MG63 (cell line): ENCODE measurements at regions not wholly inside any gene's neighbourhood (a gene's known extent, or its start where the extent isn't known, plus 50 kb on each side); places are given as distances from the start of the nearest gene placed in this dataset.

Experiments
- DNase-seq: peaks from one replicate; pipeline ENCODE4 v3.0.0-alpha.2; 2020
- H3K27me3 ChIP-seq: fragments of 250-450 bp; sonication (Bioruptor Pico); 2 replicates; pipeline ENCODE4 v1.5.1; 2020; ENCODE audit warnings: mild to moderate bottlenecking, moderate library complexity
- H3K36me3 ChIP-seq: fragments of 250-450 bp; sonication (Bioruptor Pico); 2 replicates; pipeline ENCODE4 v1.5.1; 2020; ENCODE audit warnings: mild to moderate bottlenecking, moderate library complexity
- H3K4me3 ChIP-seq: fragments of 250-450 bp; sonication (Bioruptor Pico); 2 replicates; pipeline ENCODE4 v1.5.1; 2020; ENCODE audit warnings: mild to moderate bottlenecking, moderate library complexity
- H3K9me3 ChIP-seq: fragments of 250-450 bp; sonication (Bioruptor Pico); 2 replicates; pipeline ENCODE4 v1.5.1; 2020; ENCODE audit warnings: mild to moderate bottlenecking, moderate library complexity

DNA sequence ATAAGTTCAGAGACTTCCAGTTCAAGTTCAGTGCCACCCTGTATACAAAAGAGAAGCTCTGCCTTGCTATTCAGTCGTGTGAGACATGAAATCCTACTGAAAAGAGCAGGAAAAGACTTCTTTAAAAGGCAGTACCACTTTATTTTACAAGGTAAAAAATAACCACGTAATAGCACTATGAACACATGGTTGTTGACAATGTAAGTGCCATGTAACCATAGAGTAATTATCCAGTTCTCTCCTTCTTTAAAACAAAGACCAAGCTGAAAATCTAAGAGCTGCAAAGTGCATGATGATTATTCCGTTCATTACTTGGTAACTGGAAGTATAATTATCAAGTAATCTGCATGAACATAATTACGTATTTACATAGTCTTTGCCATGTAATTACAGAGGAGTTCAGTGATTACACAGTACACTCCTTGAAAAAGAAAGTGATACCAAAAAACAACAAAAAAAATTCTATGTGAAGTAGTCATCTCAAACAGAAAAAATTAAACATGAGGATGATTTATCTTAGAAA, 288.7 kb downstream of the EFNB2 start:
- DNase-seq, result no peak
- H3K4me3 ChIP-seq, result no peak overlapping the region

DNA sequence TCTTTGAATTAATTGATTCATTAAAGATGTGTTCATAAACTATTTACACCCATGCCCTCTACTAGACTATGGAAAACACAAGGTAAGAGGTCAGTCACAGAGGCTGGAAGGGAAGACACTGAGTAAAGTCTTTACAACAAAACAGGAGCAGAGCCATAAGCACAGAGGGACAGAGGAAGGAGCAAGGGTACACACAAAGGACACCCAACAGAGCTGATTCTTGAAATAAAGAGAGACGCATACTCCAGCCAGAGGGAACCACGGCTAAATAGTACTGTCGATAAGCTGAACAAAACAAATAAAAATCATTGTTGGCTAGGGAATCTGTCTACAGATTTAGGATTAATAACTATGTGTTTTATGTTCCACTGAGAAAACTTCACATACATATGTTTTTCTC, 289.2 kb downstream of the EFNB2 start:
- H3K4me3 ChIP-seq, result no peak overlapping the region
- DNase-seq, result no peak

More for the DNA sequence above, 288.7 kb downstream of the EFNB2 start:
- Histone ChIP-seq H3K9me3 (no peaks in the 10 kb centered on the region), H3K27me3 (no peaks in the 10 kb centered on the region), H3K36me3 (no peaks in the 10 kb centered on the region)

DNA sequence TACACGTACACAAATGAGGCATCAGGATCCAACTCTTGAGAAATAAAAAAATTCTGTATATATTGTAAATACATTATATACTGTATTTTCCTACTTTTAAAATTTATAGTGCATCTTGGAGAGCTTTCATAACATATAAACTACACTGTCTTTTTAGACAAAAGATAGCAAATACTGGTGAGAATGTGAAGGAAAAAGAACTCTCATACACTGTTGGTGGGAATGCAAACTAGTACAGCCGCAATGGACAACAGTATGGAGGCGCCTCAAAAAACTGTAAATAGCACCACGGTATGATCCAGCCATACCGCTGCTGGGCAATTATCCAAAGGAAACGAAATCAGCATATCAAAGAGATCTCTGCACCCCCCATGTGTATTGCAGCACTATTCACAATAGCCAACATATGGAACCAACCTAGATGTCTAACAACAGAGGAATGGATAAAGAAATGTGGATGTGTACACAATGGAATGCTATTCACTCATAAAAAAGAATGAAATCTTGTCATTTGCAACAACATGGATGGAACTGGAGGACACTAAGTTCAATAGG, 292.4 kb downstream of the EFNB2 start:
- DNase-seq, result no peak
- Histone ChIP-seq H3K9me3 (no peaks in the 10 kb centered on the region), H3K27me3 (no peaks in the 10 kb centered on the region), H3K4me3 (no peak overlapping the region), H3K36me3 (no peaks in the 10 kb centered on the region)

More for the DNA sequence above, 289.2 kb downstream of the EFNB2 start:
- Histone ChIP-seq H3K27me3 (no peaks in the 10 kb centered on the region), H3K36me3 (no peaks in the 10 kb centered on the region), H3K9me3 (no peaks in the 10 kb centered on the region)

GRCh38 chr13:106241974-106242953, 293.2 kb downstream of the EFNB2 start:
- H3K4me3 ChIP-seq, result no peak overlapping the region
- DNase-seq, result no peak
- H3K9me3 ChIP-seq, result no peaks in the 10 kb centered on the region
- H3K36me3 ChIP-seq, result no peaks in the 10 kb centered on the region
- no peaks in the 10 kb centered on the region for H3K27me3 ChIP-seq

- H3K36me3 ChIP-seq, result no peaks in the 10 kb centered on the region
- no peaks in the 10 kb centered on the region for H3K9me3 ChIP-seq
- no peaks in the 10 kb centered on the region for H3K27me3 ChIP-seq
- H3K4me3 ChIP-seq, result no peak overlapping the region
- DNase-seq, result no peak
Measured at GRCh38 chr13:106238690-106239089, 296.8 kb downstream of the EFNB2 start.

DNA sequence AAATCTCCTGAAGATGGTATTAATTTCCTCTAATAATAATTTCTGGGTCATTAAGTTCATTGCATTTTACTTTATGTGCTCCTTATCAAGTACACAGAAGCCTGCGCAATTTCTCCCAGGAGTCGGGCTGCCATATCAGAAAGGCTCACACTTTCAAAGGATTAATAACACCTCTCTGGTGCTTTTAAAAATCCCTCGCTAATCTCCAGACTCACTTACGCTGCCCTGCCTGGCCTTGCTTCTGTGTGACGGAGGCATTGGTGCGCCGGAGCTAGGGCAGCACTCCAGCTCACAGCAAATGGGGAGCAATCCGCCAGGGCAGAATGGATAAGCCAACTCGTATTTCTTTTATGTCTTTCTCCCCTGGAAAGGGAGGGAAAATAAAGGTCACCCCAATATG, 300.8 kb downstream of the EFNB2 start:
- 0 out of 2 replicates have a peak, but pooled peaks cover 3% of the 10 kb centered on the region for H3K9me3 ChIP-seq
- no peaks in the 10 kb centered on the region for H3K27me3 ChIP-seq
- no peak for DNase-seq
- H3K4me3 ChIP-seq, result no peak overlapping the region
- no peaks in the 10 kb centered on the region for H3K36me3 ChIP-seq

GRCh38 chr13:106233134-106233735, 302.2 kb downstream of the EFNB2 start:
- DNase-seq, result no peak
- no peak overlapping the region for H3K4me3 ChIP-seq

GRCh38 chr13:106232681-106233080, 302.8 kb downstream of the EFNB2 start:
- no peak overlapping the region for H3K4me3 ChIP-seq
- peak; percentile 3 for DNase-seq
- H3K9me3 ChIP-seq, result 0 out of 2 replicates have a peak, but pooled peaks cover 3% of the 10 kb centered on the region
- no peaks in the 10 kb centered on the region for H3K36me3 ChIP-seq
- H3K27me3 ChIP-seq, result no peaks in the 10 kb centered on the region

More at GRCh38 chr13:106233134-106233735, 302.2 kb downstream of the EFNB2 start:
- Histone ChIP-seq H3K27me3 (no peaks in the 10 kb centered on the region), H3K36me3 (no peaks in the 10 kb centered on the region), H3K9me3 (0 out of 2 replicates have a peak, but pooled peaks cover 3% of the 10 kb centered on the region)

DNA sequence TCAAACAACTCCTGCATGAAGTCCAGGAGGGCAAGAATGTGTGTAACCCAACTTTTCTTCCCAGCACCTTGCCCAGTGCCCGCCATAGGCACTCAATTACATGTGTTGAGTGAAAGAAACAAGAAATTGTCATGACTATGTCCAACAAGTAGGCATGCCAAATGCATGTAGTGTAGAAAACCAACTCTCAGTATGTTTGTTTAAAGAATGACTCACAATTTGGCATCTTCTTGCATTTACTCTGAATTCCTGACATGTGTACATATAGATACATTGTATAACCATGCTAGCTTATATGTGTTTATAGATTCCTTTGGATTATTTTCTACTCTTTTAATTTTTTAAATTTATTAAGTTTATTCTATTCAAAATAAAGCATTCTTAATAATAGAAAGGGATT, 305.0 kb downstream of the EFNB2 start:
- 0 out of 2 replicates have a peak, but pooled peaks cover 3% of the 10 kb centered on the region for H3K9me3 ChIP-seq
- H3K27me3 ChIP-seq, result no peaks in the 10 kb centered on the region
- no peak for DNase-seq
- H3K36me3 ChIP-seq, result no peaks in the 10 kb centered on the region
- H3K4me3 ChIP-seq, result no peak overlapping the region

- no peak for DNase-seq
- H3K36me3 ChIP-seq, result no peaks in the 10 kb centered on the region
Measured at GRCh38 chr13:106225126-106225525, 310.3 kb downstream of the EFNB2 start.

DNA sequence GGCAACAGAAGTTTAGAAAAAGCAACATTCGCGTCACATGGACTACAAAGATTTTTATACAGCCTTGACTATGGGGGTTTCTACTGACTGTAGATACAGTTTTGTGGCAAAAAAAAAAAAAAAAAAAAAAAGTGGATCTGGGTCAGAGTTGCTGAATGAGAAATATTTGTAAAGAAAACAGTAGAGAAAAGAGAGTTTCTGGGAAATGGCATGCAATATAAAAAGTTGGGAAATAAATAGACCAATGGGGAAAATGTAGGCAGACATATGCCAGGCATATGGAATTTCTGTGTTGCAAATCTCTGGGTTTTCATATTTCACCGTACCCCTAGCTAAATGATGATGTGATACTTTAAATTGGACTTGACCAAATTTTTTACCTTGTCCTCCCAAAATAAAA, 315.3 kb downstream of the EFNB2 start:
- DNase-seq, result no peak
- Histone ChIP-seq H3K36me3 (no peaks in the 10 kb centered on the region), H3K4me3 (no peak overlapping the region), H3K9me3 (no peaks in the 10 kb centered on the region), H3K27me3 (no peaks in the 10 kb centered on the region)

More at GRCh38 chr13:106225126-106225525, 310.3 kb downstream of the EFNB2 start:
- Histone ChIP-seq H3K9me3 (0 out of 2 replicates have a peak, but pooled peaks cover 2% of the 10 kb centered on the region), H3K4me3 (no peak overlapping the region), H3K27me3 (no peaks in the 10 kb centered on the region)

GRCh38 chr13:106213028-106213757, 322.3 kb downstream of the EFNB2 start:
- no peaks in the 10 kb centered on the region for H3K27me3 ChIP-seq
- no peaks in the 10 kb centered on the region for H3K9me3 ChIP-seq
- H3K4me3 ChIP-seq, result no peak overlapping the region
- DNase-seq, result no peak
- no peaks in the 10 kb centered on the region for H3K36me3 ChIP-seq

DNA sequence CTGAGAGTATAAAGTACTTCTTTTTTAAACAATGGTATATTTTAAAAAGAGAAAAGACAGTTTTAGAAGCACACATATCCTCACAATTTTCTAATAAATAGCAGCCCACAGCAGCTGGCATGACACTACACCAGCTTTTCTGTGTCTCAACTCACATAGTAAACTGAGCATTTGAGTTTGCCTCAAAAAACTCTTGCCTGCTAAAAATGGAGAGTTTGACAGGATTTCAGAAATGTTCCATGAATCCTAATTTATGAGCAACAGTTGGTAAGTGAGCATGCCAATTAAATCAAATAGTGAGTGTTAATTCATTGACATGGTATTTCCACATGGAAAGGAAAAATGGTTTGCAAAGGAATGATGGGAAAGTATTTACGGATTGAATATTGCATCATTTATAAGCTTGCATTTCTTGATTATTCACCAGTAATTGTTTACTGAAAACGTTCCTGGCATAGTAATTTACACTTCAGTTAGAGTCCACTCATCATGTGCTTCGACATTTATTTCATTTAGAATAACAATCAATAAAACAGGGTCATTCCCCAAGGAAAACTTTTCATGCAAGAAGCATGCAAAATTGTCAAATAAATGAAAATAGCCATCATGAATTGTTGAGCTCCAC, 323.0 kb downstream of the EFNB2 start:
- DNase-seq, result no peak
- H3K9me3 ChIP-seq, result no peaks in the 10 kb centered on the region
- no peak overlapping the region for H3K4me3 ChIP-seq
- no peaks in the 10 kb centered on the region for H3K27me3 ChIP-seq
- no peaks in the 10 kb centered on the region for H3K36me3 ChIP-seq

GRCh38 chr13:106210324-106210723, 325.1 kb downstream of the EFNB2 start:
- no peak for DNase-seq
- Histone ChIP-seq H3K27me3 (no peaks in the 10 kb centered on the region), H3K4me3 (no peak overlapping the region), H3K36me3 (no peaks in the 10 kb centered on the region), H3K9me3 (no peaks in the 10 kb centered on the region)

- no peak for DNase-seq
- Histone ChIP-seq H3K9me3 (no peaks in the 10 kb centered on the region), H3K36me3 (no peaks in the 10 kb centered on the region), H3K4me3 (no peak overlapping the region), H3K27me3 (no peaks in the 10 kb centered on the region)
Measured at GRCh38 chr13:106205871-106206270, 329.6 kb downstream of the EFNB2 start.

DNA sequence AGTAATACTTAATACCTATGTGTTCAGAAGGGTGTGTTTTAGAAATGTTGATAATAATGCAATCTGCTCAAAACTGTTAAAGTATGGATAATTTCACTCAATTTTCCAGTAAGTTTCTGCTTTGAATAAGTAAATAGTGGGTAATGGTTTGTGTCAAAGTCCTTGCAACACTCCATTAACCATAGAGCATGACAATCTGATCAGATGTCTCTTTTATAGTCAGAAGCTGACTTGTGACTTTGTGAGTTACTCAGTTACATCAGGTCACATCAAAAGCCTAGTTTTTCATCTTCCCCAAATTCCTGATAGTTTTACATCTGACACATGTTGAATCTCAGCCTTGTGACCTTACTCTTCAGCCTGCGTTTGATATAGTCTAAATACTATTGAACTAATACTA, 338.0 kb downstream of the EFNB2 start:
- H3K9me3 ChIP-seq, result no peaks in the 10 kb centered on the region
- no peak for DNase-seq
- no peaks in the 10 kb centered on the region for H3K36me3 ChIP-seq
- no peak overlapping the region for H3K4me3 ChIP-seq
- H3K27me3 ChIP-seq, result no peaks in the 10 kb centered on the region; the same call in 1 of the 2 replicates
